HG03175 (cell line): ENCODE measurements at regions not wholly inside any gene's neighbourhood (a gene's known extent, or its start where the extent isn't known, plus 50 kb on each side); places are given as distances from the start of the nearest gene placed in this dataset.

Experiments
- ATAC-seq: cut with Tn5 transposase; IDR thresholded peaks from one replicate; pipeline ENCODE4 v1.9.1; 2021; ENCODE audit warnings: mild to moderate bottlenecking, moderate library complexity; ENCODE audit not compliant: unreplicated experiment

DNA sequence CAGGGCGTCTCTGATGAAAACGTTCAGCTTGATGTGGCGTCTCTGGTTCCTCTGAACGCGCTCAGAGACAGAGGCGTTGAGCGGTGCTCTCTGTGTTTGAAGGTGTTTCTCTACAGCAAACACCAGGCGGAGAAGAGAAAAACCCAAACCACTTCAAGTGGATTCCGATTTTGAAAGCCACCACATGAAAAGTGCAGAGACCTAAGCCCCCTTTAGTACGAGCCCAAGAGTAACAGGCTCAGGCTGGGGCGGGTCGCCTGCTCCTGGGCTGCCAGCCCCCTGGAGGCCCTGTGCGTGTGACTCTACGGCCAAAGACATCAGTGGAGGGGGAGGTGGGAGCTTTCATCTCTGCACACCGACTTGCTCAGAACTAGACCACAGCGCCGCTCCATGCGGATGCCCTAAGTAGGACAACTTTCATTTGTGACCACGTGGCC, 328.4 kb downstream of the MAF start:
- no peak for ATAC-seq

- ATAC-seq: no peak
Observed at GRCh38 chr16:79271583-79271982, 329.0 kb downstream of the MAF start.

- ATAC-seq: no peak
Observed at GRCh38 chr16:79270011-79270410, 330.5 kb downstream of the MAF start.

DNA sequence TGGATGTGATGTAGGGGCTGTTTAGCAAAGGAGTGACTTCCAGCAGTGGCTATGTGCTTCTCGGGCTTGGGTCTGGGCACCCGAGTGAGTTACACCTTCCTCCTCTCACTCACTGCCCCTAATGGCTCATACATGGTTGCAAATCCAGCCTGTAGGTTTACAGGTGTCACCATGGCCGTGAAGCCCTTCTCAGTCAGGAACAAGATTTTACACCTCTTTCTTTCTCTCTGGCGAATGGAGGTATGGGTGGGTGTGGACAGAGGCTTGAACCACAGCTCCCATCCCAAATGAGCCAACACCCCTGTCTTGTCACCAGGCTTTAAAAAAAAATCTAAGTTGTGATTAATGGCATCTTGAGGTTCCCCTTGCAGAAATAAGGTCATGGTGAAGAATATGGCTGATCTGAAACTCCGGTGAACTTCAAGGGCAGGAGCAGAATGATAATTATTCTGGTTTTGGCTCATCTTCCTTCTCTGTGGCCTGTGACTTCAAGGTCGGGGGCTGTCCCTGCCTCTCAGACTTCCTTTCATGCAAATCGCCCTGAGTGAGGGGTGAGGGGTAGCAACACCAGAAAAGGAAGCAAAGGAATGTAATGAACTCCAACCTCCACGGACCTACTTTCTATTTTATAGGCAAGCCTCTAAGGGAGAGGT, 331.2 kb downstream of the MAF start:
- ATAC-seq: peak; percentile 87

DNA sequence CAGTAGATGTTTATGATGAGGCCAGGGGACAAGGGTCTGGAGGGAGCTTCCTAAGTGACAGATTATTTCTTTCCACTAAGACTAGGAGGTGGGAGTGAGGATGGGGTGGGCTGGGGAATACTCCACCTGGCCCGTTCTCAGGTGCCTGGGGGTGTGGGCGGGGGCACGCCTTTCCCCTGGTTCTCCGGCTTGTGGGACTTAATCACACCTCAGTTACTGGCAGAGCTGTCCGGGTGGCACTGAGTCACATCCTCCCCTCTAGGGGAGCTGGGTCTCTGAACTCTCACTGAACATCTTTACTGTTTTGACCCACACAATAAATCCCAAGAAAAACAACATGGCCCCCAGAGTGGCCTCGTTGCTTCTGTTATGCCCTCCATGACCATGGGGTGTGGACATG, 332.8 kb downstream of the MAF start:
- no peak for ATAC-seq

DNA sequence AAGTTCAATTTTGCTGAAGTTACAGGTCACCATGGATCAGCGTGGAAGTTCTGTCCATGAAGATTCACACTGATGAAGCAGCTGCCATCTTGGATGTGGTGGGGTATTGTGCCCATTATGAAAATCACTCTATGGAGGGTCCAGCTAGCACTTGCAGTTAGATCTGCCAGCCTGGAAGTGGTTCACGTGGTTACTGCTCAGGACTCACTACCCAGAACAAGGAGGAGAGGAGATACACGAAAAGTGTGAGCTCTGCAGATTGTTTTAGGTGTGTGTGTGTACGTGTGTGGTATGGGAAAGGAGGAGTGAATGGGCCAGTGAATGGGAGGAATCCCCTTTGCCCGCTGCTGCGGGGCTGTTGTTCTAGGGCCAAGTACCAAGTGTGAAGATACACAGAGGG, 333.4 kb downstream of the MAF start:
- no peak for ATAC-seq

DNA sequence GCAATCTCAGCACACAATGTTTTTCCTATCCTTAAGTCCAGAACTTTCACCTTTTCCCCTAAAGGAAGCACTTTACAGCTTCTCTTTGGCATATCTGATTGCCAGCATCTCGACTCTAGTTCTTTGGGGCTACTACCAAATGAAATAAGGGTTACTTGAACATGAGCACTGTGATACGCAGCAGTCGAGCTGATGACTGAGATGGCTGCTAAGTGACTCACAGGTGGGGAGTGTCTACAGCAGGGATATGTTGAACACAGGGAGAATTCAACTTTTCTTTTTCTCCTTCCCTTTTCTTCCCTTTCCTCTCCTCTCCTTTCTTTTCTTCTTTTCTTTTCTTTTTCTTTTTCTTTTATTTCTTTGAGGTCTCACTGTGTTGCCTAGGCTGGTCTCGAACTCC, 334.8 kb downstream of the MAF start:
- ATAC-seq: no peak

DNA sequence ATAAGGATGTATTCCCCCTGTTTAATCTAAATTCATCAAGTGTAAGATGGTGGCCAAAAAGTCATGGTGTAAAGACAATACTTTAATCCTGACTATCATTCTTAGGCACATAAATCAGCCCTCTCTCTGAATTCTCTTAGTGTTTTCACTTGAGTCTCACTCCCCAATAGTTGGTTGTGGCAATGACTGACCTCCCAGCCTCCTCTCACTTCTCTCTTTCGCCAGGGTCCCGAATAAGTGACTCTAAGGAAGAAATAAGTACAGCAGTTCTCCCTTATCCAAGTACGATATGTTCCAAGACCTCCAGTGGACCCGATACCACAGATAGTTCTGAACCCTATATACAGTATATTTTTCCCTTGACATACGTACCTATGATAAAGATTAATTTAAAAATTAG, 335.3 kb downstream of the MAF start:
- ATAC-seq: no peak

- ATAC-seq: no peak
Observed at GRCh38 chr16:79264237-79265109, 336.1 kb downstream of the MAF start.

DNA sequence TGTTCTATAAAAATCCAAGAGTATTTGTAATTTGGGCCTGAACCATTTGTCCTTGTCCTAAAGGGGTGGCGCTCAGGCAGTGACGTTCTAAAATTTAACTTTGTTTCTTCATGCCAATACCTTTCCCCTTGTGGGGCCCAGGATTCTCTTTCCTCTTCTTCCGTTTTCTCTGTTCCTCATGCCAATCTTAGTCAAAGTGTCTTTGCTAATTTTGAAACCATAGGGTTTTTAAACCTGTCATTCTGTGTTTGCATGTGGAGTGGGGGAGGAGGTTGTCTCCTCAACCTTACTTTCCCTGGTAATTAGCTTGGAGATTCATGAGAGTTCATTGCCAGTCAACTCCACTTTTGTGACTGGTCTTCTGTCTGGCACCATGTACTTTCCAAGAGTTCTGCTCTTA, 337.1 kb downstream of the MAF start:
- no peak for ATAC-seq
